ENCODE measurements at regions not wholly inside any gene's neighbourhood (a gene's known extent, or its start where the extent isn't known, plus 50 kb on each side); places are given as distances from the start of the nearest gene placed in this dataset.

DNA sequence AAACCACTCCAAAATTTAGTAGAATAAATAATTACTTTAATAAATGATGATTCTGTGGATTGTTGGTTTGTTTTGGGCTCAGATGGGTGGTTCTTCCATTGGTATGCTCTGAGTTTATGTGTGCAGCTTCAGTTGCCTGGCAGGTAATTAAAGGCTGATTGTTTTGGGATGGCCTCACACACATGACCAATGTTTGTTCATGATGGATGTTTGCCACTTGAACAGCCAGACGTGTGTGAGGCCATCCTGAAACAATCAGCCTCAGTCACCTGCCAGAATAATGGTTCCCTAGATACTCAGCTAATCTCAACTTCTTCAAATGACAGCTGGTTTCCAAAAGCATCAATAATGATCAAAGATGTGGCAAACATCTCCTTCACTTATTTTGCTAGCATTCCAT, 352.5 kb upstream of the GULP1 start:
- no TSS peak for BruUV-seq (replicated peaks)
- CTCF ChIA-PET = no interaction called here

DNA sequence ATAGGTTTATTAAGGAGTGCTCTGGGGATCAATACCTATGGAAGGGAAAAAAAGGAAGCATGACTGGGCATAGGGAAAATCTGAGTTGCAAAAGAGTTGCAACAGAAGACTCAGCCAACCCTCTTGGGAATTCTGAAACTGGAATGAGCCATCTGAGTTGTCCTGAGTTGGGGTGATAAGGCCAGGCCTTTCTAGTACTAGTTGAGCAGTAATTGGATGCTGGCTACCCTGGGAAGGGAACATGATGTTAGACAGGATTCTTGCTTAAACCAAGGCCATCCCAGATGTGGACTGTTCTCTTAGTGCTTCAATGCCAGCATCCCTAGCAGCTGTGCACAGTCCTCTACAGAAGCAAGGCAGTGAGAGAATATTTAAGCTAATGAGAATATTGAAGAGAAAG, 348.8 kb upstream of the GULP1 start:
- POLR2A ChIA-PET = no interaction called here
- no TSS peak for BruUV-seq (replicated peaks)
- Mint-ChIP-seq H3K36me3 (ENCODE audit: insufficient read depth, unreplicated experiment) (no peaks in the 10 kb centered on the region), H3K27ac (ENCODE audit: low read depth, unreplicated experiment) (no peak overlapping the region), H3K9me3 (ENCODE audit: unreplicated experiment) (no peaks in the 10 kb centered on the region), H3K4me3 (ENCODE audit: unreplicated experiment) (no peak overlapping the region), H3K4me1 (ENCODE audit: insufficient read depth, unreplicated experiment) (no peaks in the 10 kb centered on the region), H3K27me3 (ENCODE audit: insufficient read depth, unreplicated experiment) (no peaks in the 10 kb centered on the region)
- intact Hi-C loops (cut with micrococcal nuclease) = no loop called here
- TF ChIP-seq, protein P1, sequence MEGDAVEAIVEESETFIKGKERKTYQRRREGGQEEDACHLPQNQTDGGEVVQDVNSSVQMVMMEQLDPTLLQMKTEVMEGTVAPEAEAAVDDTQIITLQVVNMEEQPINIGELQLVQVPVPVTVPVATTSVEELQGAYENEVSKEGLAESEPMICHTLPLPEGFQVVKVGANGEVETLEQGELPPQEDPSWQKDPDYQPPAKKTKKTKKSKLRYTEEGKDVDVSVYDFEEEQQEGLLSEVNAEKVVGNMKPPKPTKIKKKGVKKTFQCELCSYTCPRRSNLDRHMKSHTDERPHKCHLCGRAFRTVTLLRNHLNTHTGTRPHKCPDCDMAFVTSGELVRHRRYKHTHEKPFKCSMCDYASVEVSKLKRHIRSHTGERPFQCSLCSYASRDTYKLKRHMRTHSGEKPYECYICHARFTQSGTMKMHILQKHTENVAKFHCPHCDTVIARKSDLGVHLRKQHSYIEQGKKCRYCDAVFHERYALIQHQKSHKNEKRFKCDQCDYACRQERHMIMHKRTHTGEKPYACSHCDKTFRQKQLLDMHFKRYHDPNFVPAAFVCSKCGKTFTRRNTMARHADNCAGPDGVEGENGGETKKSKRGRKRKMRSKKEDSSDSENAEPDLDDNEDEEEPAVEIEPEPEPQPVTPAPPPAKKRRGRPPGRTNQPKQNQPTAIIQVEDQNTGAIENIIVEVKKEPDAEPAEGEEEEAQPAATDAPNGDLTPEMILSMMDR (IDR thresholded peaks at IDR 0.05; ENCODE audit: unreplicated experiment) = no peak
- DNase-seq (ENCODE audit: unreplicated experiment) = peak; percentile 8
- CTCF ChIA-PET = no interaction called here

More for the DNA sequence above, 352.5 kb upstream of the GULP1 start:
- no peak for DNase-seq (ENCODE audit: unreplicated experiment)
- no peaks in the 10 kb centered on the region for H3K9me3 Mint-ChIP-seq (ENCODE audit: unreplicated experiment)
- H3K4me3 Mint-ChIP-seq (ENCODE audit: unreplicated experiment) = no peak overlapping the region
- no peaks in the 10 kb centered on the region for H3K4me1 Mint-ChIP-seq (ENCODE audit: insufficient read depth, unreplicated experiment)
- no peaks in the 10 kb centered on the region for H3K27me3 Mint-ChIP-seq (ENCODE audit: insufficient read depth, unreplicated experiment)
- POLR2A ChIA-PET = interaction anchor here (0.9 kb wide), 1 partner anchor 12 kb away, joined by 3 read pairs; no protein-coding TSS in a partner anchor
- TF ChIP-seq, protein P1 (IDR thresholded peaks at IDR 0.05; ENCODE audit: unreplicated experiment) = no peak
- H3K36me3 Mint-ChIP-seq (ENCODE audit: insufficient read depth, unreplicated experiment) = no peaks in the 10 kb centered on the region
- intact Hi-C loops (cut with micrococcal nuclease) = no loop called here
- no peak overlapping the region for H3K27ac Mint-ChIP-seq (ENCODE audit: low read depth, unreplicated experiment)

- TF ChIP-seq, protein P1 (IDR thresholded peaks at IDR 0.05; ENCODE audit: unreplicated experiment) = no peak
- Mint-ChIP-seq H3K27me3 (ENCODE audit: insufficient read depth, unreplicated experiment) (no peaks in the 10 kb centered on the region), H3K27ac (ENCODE audit: low read depth, unreplicated experiment) (no peak overlapping the region), H3K36me3 (ENCODE audit: insufficient read depth, unreplicated experiment) (no peaks in the 10 kb centered on the region), H3K4me1 (ENCODE audit: insufficient read depth, unreplicated experiment) (no peaks in the 10 kb centered on the region), H3K9me3 (ENCODE audit: unreplicated experiment) (no peaks in the 10 kb centered on the region), H3K4me3 (ENCODE audit: unreplicated experiment) (no peak overlapping the region)
- no peak for DNase-seq (ENCODE audit: unreplicated experiment)
- BruUV-seq (replicated peaks) = no TSS peak
- ChIA-PET POLR2A (interaction anchor here (0.8 kb wide), 1 partner anchor 10 kb away, joined by 3 read pairs; no protein-coding TSS in a partner anchor), CTCF (no interaction called here)
- intact Hi-C loops (cut with micrococcal nuclease) = no loop called here
Measured at GRCh38 chr2:187943772-187944369, 347.8 kb upstream of the GULP1 start.

GRCh38 chr2:187949859-187950258, 341.8 kb upstream of the GULP1 start:
- CTCF ChIA-PET = interaction anchor here (0.9 kb wide), 1 partner anchor 60 kb away, joined by 3 read pairs; no protein-coding TSS in a partner anchor
- intact Hi-C loops (cut with micrococcal nuclease) = no loop called here
- no peaks in the 10 kb centered on the region for H3K4me1 Mint-ChIP-seq (ENCODE audit: insufficient read depth, unreplicated experiment)
- no peak overlapping the region for H3K27ac Mint-ChIP-seq (ENCODE audit: low read depth, unreplicated experiment)
- no peaks in the 10 kb centered on the region for H3K27me3 Mint-ChIP-seq (ENCODE audit: insufficient read depth, unreplicated experiment)
- no peak for DNase-seq (ENCODE audit: unreplicated experiment)
- POLR2A ChIA-PET = no interaction called here
- BruUV-seq (replicated peaks) = no TSS peak
- H3K4me3 Mint-ChIP-seq (ENCODE audit: unreplicated experiment) = no peak overlapping the region
- TF ChIP-seq, protein P1 (IDR thresholded peaks at IDR 0.05; ENCODE audit: unreplicated experiment) = no peak
- H3K36me3 Mint-ChIP-seq (ENCODE audit: insufficient read depth, unreplicated experiment) = no peaks in the 10 kb centered on the region
- H3K9me3 Mint-ChIP-seq (ENCODE audit: unreplicated experiment) = peaks cover 15% of the 10 kb centered on the region

Measured in MCF 10A (cell line).